ENCODE measurements at regions not wholly inside any gene's neighbourhood (a gene's known extent, or its start where the extent isn't known, plus 50 kb on each side); places are given as distances from the start of the nearest gene placed in this dataset.

- no peak overlapping the region for H3K27ac ChIP-seq (ENCODE audit: low read depth, low read length)
- no peak overlapping the region for H2AFZ ChIP-seq (ENCODE audit: insufficient read depth, low read length, poor library complexity)
- no peak overlapping the region for H3K9ac ChIP-seq (ENCODE audit: low read length)
- H3K18ac ChIP-seq (ENCODE audit: low read length): no peak overlapping the region
- no peaks in the 10 kb centered on the region for H3K27me3 ChIP-seq (ENCODE audit: insufficient read depth, low read length)
- H3K4ac ChIP-seq (ENCODE audit: low read depth, low read length): no peak overlapping the region
- no peak for DNase-seq
- H3K4me1 ChIP-seq (ENCODE audit: control insufficient read depth in 1 of 2, insufficient read depth in 2 of 2, low read length in 2 of 2): no peaks in the 10 kb centered on the region
- H3K36me3 ChIP-seq (ENCODE audit: control insufficient read depth in 1 of 2, insufficient read depth in 2 of 2, low read length in 2 of 2): no peaks in the 10 kb centered on the region
- no peak overlapping the region for H2BK12ac ChIP-seq (ENCODE audit: low read length)
- no peak overlapping the region for H4K12ac ChIP-seq (ENCODE audit: low read depth, low read length)
- H3K79me1 ChIP-seq (ENCODE audit: low read length): no peaks in the 10 kb centered on the region
- WGBS (ENCODE audit: extremely low coverage, insufficient coverage, insufficient read length): no CpG with 5 or more reads among the region's 8 CpGs
- H2BK120ac ChIP-seq (ENCODE audit: insufficient read depth, low read length, poor library complexity): no peak overlapping the region
- no peak overlapping the region for H4K91ac ChIP-seq (ENCODE audit: low read depth, low read length)
- no peaks in the 10 kb centered on the region for H3K79me2 ChIP-seq (ENCODE audit: control insufficient read depth, insufficient read depth, low read length, poor library complexity)
- H3K4me2 ChIP-seq (ENCODE audit: low read length): no peak overlapping the region
- no peak overlapping the region for H2BK5ac ChIP-seq (ENCODE audit: low read depth, low read length, poor library complexity)
- H3K4me3 ChIP-seq (ENCODE audit: low read depth, low read length): no peak overlapping the region
- no peak overlapping the region for H2AK5ac ChIP-seq (ENCODE audit: low read length)
- H3K9me3 ChIP-seq (ENCODE audit: insufficient read depth, low read depth, low read length): peaks cover 5% of the 10 kb centered on the region
- H3K14ac ChIP-seq (ENCODE audit: low read length): no peak overlapping the region
- H3K23ac ChIP-seq (ENCODE audit: low read length): no peak overlapping the region
- no peak overlapping the region for H4K8ac ChIP-seq (ENCODE audit: low read depth, low read length)
Measured at GRCh38 chr5:175148636-175149172, 295.3 kb downstream of the DRD1 start.

- no peak overlapping the region for H4K12ac ChIP-seq (ENCODE audit: low read depth, low read length)
- no peak overlapping the region for H3K14ac ChIP-seq (ENCODE audit: low read length)
- no peak overlapping the region for H3K23ac ChIP-seq (ENCODE audit: low read length)
- no peak overlapping the region for H3K4ac ChIP-seq (ENCODE audit: low read depth, low read length)
- H4K91ac ChIP-seq (ENCODE audit: low read depth, low read length): no peak overlapping the region
- no peak overlapping the region for H3K9ac ChIP-seq (ENCODE audit: low read length)
- H3K18ac ChIP-seq (ENCODE audit: low read length): no peak overlapping the region
- H3K79me1 ChIP-seq (ENCODE audit: low read length): no peaks in the 10 kb centered on the region
- H2BK120ac ChIP-seq (ENCODE audit: insufficient read depth, low read length, poor library complexity): no peak overlapping the region
- no peaks in the 10 kb centered on the region for H3K36me3 ChIP-seq (ENCODE audit: control insufficient read depth in 1 of 2, insufficient read depth in 2 of 2, low read length in 2 of 2)
- H3K27ac ChIP-seq (ENCODE audit: low read depth, low read length): no peak overlapping the region
- H2BK5ac ChIP-seq (ENCODE audit: low read depth, low read length, poor library complexity): no peak overlapping the region
- no peaks in the 10 kb centered on the region for H3K4me1 ChIP-seq (ENCODE audit: control insufficient read depth in 1 of 2, insufficient read depth in 2 of 2, low read length in 2 of 2)
- no peak overlapping the region for H4K8ac ChIP-seq (ENCODE audit: low read depth, low read length)
- H3K9me3 ChIP-seq (ENCODE audit: insufficient read depth, low read depth, low read length): peaks cover 5% of the 10 kb centered on the region
- H3K4me3 ChIP-seq (ENCODE audit: low read depth, low read length): no peak overlapping the region
- no CpG with 5 or more reads among the region's 5 CpGs for WGBS (ENCODE audit: extremely low coverage, insufficient coverage, insufficient read length)
- no peaks in the 10 kb centered on the region for H3K79me2 ChIP-seq (ENCODE audit: control insufficient read depth, insufficient read depth, low read length, poor library complexity)
- no peak overlapping the region for H2AFZ ChIP-seq (ENCODE audit: insufficient read depth, low read length, poor library complexity)
- DNase-seq: no peak
- no peak overlapping the region for H2BK12ac ChIP-seq (ENCODE audit: low read length)
- no peaks in the 10 kb centered on the region for H3K27me3 ChIP-seq (ENCODE audit: insufficient read depth, low read length)
- no peak overlapping the region for H2AK5ac ChIP-seq (ENCODE audit: low read length)
- no peak overlapping the region for H3K4me2 ChIP-seq (ENCODE audit: low read length)
Measured at GRCh38 chr5:175146733-175147132, 297.2 kb downstream of the DRD1 start.

GRCh38 chr5:175141421-175141820, 302.6 kb downstream of the DRD1 start:
- Histone ChIP-seq H3K23ac (ENCODE audit: low read length) (no peak overlapping the region), H3K27ac (ENCODE audit: low read depth, low read length) (no peak overlapping the region), H3K4ac (ENCODE audit: low read depth, low read length) (no peak overlapping the region), H4K91ac (ENCODE audit: low read depth, low read length) (no peak overlapping the region), H3K18ac (ENCODE audit: low read length) (no peak overlapping the region), H3K14ac (ENCODE audit: low read length) (no peak overlapping the region), H3K9ac (ENCODE audit: low read length) (no peak overlapping the region), H2AFZ (ENCODE audit: insufficient read depth, low read length, poor library complexity) (no peak overlapping the region), H3K27me3 (ENCODE audit: insufficient read depth, low read length) (no peaks in the 10 kb centered on the region), H2AK5ac (ENCODE audit: low read length) (no peak overlapping the region), H3K36me3 (ENCODE audit: control insufficient read depth in 1 of 2, insufficient read depth in 2 of 2, low read length in 2 of 2) (no peaks in the 10 kb centered on the region), H3K4me3 (ENCODE audit: low read depth, low read length) (no peak overlapping the region), H3K4me1 (ENCODE audit: control insufficient read depth in 1 of 2, insufficient read depth in 2 of 2, low read length in 2 of 2) (no peaks in the 10 kb centered on the region), H2BK12ac (ENCODE audit: low read length) (no peak overlapping the region), H3K9me3 (ENCODE audit: insufficient read depth, low read depth, low read length) (no peaks in the 10 kb centered on the region), H3K79me2 (ENCODE audit: control insufficient read depth, insufficient read depth, low read length, poor library complexity) (no peaks in the 10 kb centered on the region), H2BK5ac (ENCODE audit: low read depth, low read length, poor library complexity) (no peak overlapping the region), H2BK120ac (ENCODE audit: insufficient read depth, low read length, poor library complexity) (no peak overlapping the region), H3K79me1 (ENCODE audit: low read length) (no peaks in the 10 kb centered on the region), H3K4me2 (ENCODE audit: low read length) (no peak overlapping the region), H4K12ac (ENCODE audit: low read depth, low read length) (no peak overlapping the region), H4K8ac (ENCODE audit: low read depth, low read length) (no peak overlapping the region)
- no peak for DNase-seq
- no CpG with 5 or more reads among the region's 1 CpG for WGBS (ENCODE audit: extremely low coverage, insufficient coverage, insufficient read length)

GRCh38 chr5:175133185-175133584, 310.8 kb downstream of the DRD1 start:
- no peak overlapping the region for H2AFZ ChIP-seq (ENCODE audit: insufficient read depth, low read length, poor library complexity)
- no peak overlapping the region for H2BK12ac ChIP-seq (ENCODE audit: low read length)
- no peak overlapping the region for H4K12ac ChIP-seq (ENCODE audit: low read depth, low read length)
- H4K8ac ChIP-seq (ENCODE audit: low read depth, low read length): no peak overlapping the region
- H3K23ac ChIP-seq (ENCODE audit: low read length): no peak overlapping the region
- no peaks in the 10 kb centered on the region for H3K27me3 ChIP-seq (ENCODE audit: insufficient read depth, low read length)
- H3K79me2 ChIP-seq (ENCODE audit: control insufficient read depth, insufficient read depth, low read length, poor library complexity): no peaks in the 10 kb centered on the region
- WGBS (ENCODE audit: extremely low coverage, insufficient coverage, insufficient read length): no CpG with 5 or more reads among the region's 5 CpGs
- no peaks in the 10 kb centered on the region for H3K36me3 ChIP-seq (ENCODE audit: control insufficient read depth in 1 of 2, insufficient read depth in 2 of 2, low read length in 2 of 2)
- H3K4me3 ChIP-seq (ENCODE audit: low read depth, low read length): no peak overlapping the region
- H2BK120ac ChIP-seq (ENCODE audit: insufficient read depth, low read length, poor library complexity): no peak overlapping the region
- DNase-seq: peak in 1 of 2 donors; percentile 30
- no peak overlapping the region for H4K91ac ChIP-seq (ENCODE audit: low read depth, low read length)
- no peaks in the 10 kb centered on the region for H3K9me3 ChIP-seq (ENCODE audit: insufficient read depth, low read depth, low read length)
- no peak overlapping the region for H3K4ac ChIP-seq (ENCODE audit: low read depth, low read length)
- no peaks in the 10 kb centered on the region for H3K4me1 ChIP-seq (ENCODE audit: control insufficient read depth in 1 of 2, insufficient read depth in 2 of 2, low read length in 2 of 2)
- H3K9ac ChIP-seq (ENCODE audit: low read length): no peak overlapping the region
- H3K18ac ChIP-seq (ENCODE audit: low read length): no peak overlapping the region
- no peak overlapping the region for H3K4me2 ChIP-seq (ENCODE audit: low read length)
- H3K79me1 ChIP-seq (ENCODE audit: low read length): no peaks in the 10 kb centered on the region
- H3K14ac ChIP-seq (ENCODE audit: low read length): no peak overlapping the region
- no peak overlapping the region for H2BK5ac ChIP-seq (ENCODE audit: low read depth, low read length, poor library complexity)
- no peak overlapping the region for H3K27ac ChIP-seq (ENCODE audit: low read depth, low read length)
- no peak overlapping the region for H2AK5ac ChIP-seq (ENCODE audit: low read length)
